GM18907 (cell line): ENCODE measurements at regions not wholly inside any gene's neighbourhood (a gene's known extent, or its start where the extent isn't known, plus 50 kb on each side); places are given as distances from the start of the nearest gene placed in this dataset.

Source experiments
- ATAC-seq: cut with Tn5 transposase; IDR thresholded peaks from one replicate; pipeline ENCODE4 v1.9.1; 2021; ENCODE audit warnings: mild to moderate bottlenecking, moderate library complexity; ENCODE audit not compliant: unreplicated experiment

DNA sequence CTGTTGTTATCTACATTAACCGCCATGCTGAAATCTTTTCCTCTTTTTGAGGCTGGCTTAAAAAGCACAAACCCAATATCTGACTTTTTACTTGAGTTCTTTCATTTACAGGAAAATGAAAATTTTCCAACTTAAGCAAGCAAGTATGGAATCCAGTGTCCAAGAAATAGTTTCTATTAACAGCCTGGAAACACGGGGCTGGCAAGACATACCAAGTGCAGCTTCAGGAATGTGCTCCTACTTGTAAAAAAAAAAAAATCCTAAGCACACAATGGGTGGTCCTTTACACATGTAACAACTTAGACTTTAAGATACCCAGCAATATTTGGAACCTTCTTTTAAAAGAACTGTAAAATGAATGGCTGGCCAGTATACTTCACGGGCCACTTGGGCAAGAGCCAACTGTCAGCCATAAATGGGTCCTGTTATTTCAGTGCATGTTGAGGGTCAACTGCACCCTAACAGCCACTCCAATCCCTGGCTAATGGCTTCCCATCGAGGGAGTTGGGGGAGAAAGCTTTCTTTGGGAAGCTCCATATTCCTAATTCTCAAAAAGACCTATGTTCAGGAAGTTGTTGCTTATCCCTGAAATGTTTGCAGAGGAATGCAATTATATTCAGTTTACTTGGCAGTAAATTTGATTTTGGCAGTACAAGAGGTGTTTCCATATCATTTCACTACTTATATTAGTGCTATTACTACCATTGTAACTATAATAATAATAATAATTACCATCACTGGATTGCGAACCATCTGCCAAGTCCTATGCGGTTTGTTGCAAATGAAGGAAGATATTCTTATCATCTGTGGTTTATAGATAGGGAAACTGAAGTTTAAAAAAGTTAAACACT is 236.4 kb upstream of the TMEM72 start:
- no peak for ATAC-seq

- no peak for ATAC-seq
These were observed 235.7 kb upstream of the TMEM72 start for GRCh38 chr10:44675387-44675874.

GRCh38 chr10:44680764-44681163 is 230.4 kb upstream of the TMEM72 start:
- no peak for ATAC-seq

GRCh38 chr10:44682507-44682906 is 228.6 kb upstream of the TMEM72 start:
- no peak for ATAC-seq

DNA sequence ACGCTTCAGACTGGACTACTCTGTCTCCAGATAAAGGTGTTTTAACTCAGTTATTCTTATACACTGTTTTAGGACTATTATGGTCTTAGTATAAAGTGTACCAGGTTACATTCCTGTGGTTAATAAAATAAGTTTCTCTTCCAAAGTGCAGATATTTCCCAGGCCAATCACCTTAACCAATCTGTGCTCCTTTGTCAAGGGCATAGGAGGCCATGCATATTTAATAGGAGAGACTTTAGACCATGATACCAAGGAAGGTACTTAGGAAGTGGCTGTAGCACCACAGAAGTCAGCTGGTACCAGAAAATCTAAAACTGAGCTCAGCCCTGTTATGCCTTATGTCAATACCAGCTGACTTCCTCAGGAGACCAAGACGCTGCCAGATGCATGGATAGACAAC is 226.5 kb upstream of the TMEM72 start:
- no peak for ATAC-seq

GRCh38 chr10:44685220-44685619 is 225.9 kb upstream of the TMEM72 start:
- no peak for ATAC-seq

DNA sequence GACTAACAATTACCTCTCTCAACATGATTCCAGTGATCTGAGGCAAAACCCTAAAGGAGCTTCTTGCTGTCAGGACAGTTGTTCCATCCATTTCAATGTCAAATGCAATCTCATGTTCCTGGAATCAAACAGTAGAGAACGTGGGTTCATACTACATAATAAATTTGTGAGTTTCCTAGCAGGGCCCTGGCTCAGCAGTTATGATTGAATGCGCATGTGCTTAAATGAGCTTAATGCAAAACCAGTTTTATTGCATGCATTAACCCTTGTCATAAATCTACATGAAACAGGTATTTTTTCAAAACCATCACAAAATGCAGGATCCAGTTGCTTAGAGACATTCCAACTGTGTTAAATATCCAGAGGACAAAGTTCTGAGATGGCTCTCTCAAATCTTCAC is 225.4 kb upstream of the TMEM72 start:
- ATAC-seq = no peak

DNA sequence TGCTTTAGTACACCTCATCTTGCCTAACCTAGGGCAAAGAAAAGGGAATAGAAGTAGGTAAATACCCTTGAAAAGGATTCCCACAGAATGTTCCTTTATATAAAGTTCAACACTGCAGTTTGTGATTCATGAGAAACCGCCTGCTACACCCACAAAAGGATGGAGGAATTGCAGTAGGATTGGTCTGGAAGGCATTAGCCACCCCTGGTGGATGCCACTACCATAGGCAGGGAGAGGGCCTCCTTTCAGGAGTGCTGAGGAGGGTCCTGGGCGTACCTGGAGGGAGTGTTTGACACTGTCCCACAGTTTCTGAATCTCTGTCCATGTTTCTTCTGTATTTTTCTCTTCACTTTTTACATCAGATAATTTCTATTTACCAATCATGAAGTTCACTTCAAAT is 221.8 kb upstream of the TMEM72 start:
- no peak for ATAC-seq

DNA sequence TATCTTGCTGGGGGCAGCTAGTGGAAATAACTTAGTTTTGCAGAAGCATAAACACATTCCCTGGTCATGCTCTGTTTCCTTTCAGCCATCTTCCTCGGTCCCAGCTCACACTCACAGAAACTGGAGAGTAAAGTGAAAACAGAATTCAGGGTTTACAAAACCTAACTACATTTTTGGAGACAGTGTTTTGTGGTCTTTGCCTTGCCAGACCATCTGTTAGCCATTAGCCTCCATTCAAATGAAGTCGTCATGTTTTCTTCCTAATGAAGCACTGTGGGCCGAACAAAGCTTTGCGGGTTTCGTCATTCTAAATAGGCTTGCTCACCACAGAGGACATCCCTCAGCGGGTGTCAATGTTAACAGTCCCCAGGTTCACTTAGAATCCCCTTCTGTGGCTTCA is 214.6 kb upstream of the TMEM72 start:
- ATAC-seq = no peak

- ATAC-seq = no peak
These were observed 214.0 kb upstream of the TMEM72 start for GRCh38 chr10:44697116-44697515.

DNA sequence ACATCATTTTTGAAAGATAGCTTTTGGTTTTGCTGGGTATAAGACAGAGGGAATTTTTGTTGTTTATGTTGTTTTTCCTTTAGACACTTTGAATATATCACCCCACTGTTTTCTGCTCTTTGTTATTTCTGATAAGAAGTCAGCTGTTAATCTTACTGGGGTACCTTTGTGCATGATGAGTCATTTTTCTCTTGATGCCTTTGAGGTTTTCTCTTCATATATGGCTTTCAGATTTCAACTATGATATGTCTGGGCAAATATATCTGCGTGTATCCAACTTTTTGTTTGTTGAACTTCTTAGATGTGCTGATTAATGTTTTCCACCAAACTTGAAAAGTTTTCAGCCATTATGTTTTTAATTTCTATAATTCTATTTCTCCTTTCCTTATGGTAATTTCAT is 208.6 kb upstream of the TMEM72 start:
- no peak for ATAC-seq

DNA sequence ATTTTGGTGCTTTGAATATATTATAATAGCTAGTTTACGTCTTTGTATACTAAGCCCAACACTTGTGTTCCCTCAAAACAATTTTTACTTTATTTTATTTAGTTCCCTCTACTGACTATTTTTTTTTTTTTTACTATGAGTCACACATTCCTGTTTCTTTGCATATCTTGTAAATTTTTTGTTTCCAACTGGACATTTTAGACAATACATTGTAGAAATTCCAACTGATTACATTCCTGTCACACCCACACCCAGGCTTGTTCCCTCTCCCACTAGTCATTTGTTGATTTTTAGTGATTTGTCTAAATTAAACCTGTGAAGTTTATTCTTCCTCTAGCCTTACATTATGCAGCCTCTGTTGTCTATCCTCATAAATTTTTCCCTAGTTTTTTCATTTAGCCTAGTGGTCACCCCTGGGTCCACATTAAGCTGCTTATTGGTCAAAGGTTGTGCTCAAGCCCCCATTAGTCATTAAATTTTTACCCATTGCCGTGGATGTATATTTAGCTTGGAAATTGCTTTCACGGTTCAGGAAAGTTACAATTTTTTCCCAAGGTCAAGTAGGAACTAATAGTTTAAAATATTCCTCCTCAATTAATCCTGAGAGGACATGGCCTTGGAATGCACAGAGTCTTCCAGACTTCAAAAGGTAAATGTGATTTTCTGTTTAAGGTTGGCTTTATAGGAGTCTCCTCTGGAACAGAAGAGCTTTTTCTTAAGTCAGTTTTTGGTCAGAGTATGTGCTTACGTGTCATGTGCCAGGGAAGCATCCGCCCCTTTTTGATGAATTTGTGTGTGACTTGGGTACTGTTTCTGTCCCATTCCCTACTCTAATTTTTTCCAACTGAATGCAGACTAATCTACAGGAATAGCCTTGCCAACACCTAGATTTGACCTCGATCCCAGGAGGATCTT is 207.6 kb upstream of the TMEM72 start:
- no peak for ATAC-seq

DNA sequence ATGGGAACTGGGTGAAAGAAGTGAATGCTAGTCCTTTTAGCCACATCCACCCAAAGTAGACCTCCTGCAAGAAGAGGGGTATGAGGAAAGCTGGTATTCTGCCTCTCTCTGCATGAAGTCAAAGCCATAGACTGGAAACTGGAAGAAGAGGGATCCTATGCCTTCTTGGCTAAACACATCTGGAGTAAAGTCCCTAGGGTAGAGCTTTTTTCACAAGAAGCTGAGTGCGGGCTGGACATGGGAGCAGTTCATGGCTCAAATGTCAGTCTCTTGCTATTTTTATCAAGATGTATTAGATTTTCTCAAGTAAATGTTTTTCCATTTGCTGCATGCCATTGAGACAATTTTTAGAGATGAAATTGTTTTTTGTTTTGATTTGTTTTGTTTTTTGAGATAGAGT is 206.5 kb upstream of the TMEM72 start:
- no peak for ATAC-seq

DNA sequence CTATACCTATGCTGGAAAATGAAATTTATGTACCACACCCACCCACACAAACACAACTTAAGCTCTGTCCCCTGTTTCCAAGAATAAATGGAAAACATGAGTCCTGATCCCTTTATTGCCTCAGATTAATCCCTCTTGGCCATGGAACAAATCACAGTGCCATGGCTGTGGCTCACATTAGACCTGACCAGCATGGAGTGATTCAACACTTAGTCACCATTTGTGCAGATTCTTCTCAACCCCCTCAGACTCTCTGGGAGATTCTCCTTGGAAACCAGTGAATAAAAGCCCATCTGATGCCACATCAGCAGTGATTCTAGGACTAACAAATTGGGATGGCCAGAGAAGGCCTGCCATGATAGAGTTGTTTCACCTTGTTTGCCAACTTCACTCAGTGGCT is 204.4 kb upstream of the TMEM72 start:
- no peak for ATAC-seq

- no peak for ATAC-seq
These were observed 197.8 kb upstream of the TMEM72 start for GRCh38 chr10:44713307-44713706.

- no peak for ATAC-seq
These were observed 196.7 kb upstream of the TMEM72 start for GRCh38 chr10:44714451-44714850.

GRCh38 chr10:44715136-44715535 is 196.0 kb upstream of the TMEM72 start:
- ATAC-seq = no peak

DNA sequence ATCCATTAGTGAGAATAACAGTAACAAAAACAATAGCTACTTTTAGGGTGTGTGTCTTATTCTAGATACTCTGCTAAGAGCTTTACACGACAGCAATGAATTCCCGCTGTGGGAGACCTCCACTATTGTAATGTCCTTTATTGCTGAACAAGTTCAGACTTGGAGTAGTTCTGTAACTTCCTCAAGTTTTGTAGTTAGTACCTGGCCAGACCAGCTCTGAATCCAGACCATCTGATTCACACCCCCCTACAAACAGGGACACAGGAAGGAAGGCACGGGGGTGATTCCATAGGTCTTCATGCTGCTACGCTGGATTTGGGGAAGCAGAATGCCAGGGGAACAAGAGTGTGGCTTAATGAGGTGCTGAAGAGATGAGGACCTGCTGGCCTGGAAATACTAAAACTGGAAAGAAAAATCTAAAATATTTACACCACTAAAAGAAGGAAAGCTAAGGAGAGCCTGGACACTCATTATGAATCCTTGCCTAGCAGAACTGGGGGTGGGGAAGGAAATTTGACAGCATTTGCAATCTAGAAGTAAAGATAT is 194.6 kb upstream of the TMEM72 start:
- ATAC-seq = no peak

DNA sequence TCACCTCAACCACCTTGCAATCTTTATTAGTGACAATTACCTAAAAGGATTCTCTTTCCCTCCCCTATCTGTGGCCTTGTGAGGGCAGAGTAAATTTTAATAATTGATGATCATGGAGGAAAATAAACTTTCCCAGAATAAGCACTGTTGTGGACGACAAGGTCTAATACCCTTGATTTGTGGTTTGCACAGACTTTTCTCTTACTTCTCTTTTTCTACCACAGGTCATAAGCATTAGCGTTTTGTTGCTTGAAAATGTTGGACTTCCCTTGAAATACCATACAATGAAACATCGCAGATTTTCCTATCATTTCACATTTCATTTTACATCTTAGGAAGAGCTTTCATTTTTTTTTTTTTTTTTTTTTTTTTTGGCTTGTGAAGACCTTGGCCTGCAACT is 188.1 kb upstream of the TMEM72 start:
- no peak for ATAC-seq

GRCh38 chr10:44723619-44724325 is 187.4 kb upstream of the TMEM72 start:
- ATAC-seq = no peak
